Naive thymus-derived CD8-positive, alpha-beta T cell (primary cell): ENCODE measurements at regions not wholly inside any gene's neighbourhood (a gene's known extent, or its start where the extent isn't known, plus 50 kb on each side); places are given as distances from the start of the nearest gene placed in this dataset.
A peak's percentile ranks its signal among the peaks of the same experiment; 100 is the strongest.

ENCODE experiments used
- ATAC-seq, 2 donors: fragments of 150-1000 bp; cut with Tn5 transposase in 1 of 2; sonication (Bioruptor Pico), chemical (Tn5 transposase) in 1 of 2; 1 replicate in 1 of 2; 2 replicates in 1 of 2; pipeline ENCODE4 v1.10.0; 2021; ENCODE audit warnings: mild to moderate bottlenecking in 2 of 2, moderate library complexity in 2 of 2
- POLR2A ChIA-PET: fragments of 350-600 bp; sonication (Branson Sonifier 250); formaldehyde crosslinking; loops from one replicate; lab custom pipeline; 2021; ENCODE audit warnings: antibody characterized with exemption; lab: Charles Lee
- DNase-seq, 10 donors: peaks; one replicate each; pipeline versions ENCODE4 v3.0.0 to v3.0.0-alpha.2; 2020 to 2022
- H3K27ac Mint-ChIP-seq, 10 donors: one replicate each; pipeline ENCODE4 v1.8.0; 2020 to 2022; ENCODE audit warnings: mild to moderate bottlenecking in 10 of 10, mixed read lengths in 10 of 10, moderate library complexity in 4 of 10, inconsistent platforms in 1 of 10
- H3K27me3 Mint-ChIP-seq, 5 donors: one replicate each; pipeline ENCODE4 v1.8.0; 2021 to 2022; ENCODE audit warnings: mixed read lengths in 5 of 5
- H3K36me3 Mint-ChIP-seq, 3 donors: one replicate each; pipeline ENCODE4 v1.8.0; 2020 to 2022; ENCODE audit warnings: mixed read lengths in 3 of 3, mild to moderate bottlenecking in 2 of 3, inconsistent platforms in 1 of 3
- H3K4me1 Mint-ChIP-seq, 4 donors: one replicate each; pipeline ENCODE4 v1.8.0; 2021 to 2022; ENCODE audit warnings: mixed read lengths in 4 of 4
- H3K4me3 Mint-ChIP-seq, 10 donors: one replicate each; pipeline ENCODE4 v1.8.0; 2020 to 2022; ENCODE audit warnings: mild to moderate bottlenecking in 10 of 10, mixed read lengths in 10 of 10, moderate library complexity in 6 of 10, inconsistent platforms in 1 of 10
- H3K9me3 Mint-ChIP-seq, 9 donors: one replicate each; pipeline ENCODE4 v1.8.0; 2020 to 2022; ENCODE audit warnings: mixed read lengths in 9 of 9, mild to moderate bottlenecking in 3 of 9, inconsistent platforms in 1 of 9, moderate library complexity in 1 of 9

- Mint-ChIP-seq H3K4me1 (peaks cover 0 to 2% (median 0%) of the 10 kb centered on the region in 4 donors), H3K27ac (no peak overlapping the region)
- POLR2A ChIA-PET: no interaction called here
Measured at GRCh38 chr15:62447742-62448141, 282.7 kb upstream of the C2CD4B start.

GRCh38 chr15:62449638-62450037 is 284.6 kb upstream of the C2CD4B start:
- ATAC-seq: no peak
- no peak for DNase-seq
- Mint-ChIP-seq H3K27ac (peak overlapping the region in 1 of 10 donors; percentile 36), H3K4me1 (peaks cover 0 to 2% (median 0%) of the 10 kb centered on the region in 4 donors), H3K36me3 (no peaks in the 10 kb centered on the region), H3K27me3 (peaks cover 0 to 10% (median 1%) of the 10 kb centered on the region in 5 donors), H3K9me3 (no peaks in the 10 kb centered on the region), H3K4me3 (no peak overlapping the region)
- POLR2A ChIA-PET: no interaction called here

More at GRCh38 chr15:62447742-62448141, 282.7 kb upstream of the C2CD4B start:
- peaks cover 0 to 1% (median 0%) of the 10 kb centered on the region in 9 donors for H3K9me3 Mint-ChIP-seq
- DNase-seq (no peak), ATAC-seq (no peak)
- no peaks in the 10 kb centered on the region for H3K36me3 Mint-ChIP-seq
- peaks cover 0 to 10% (median 1%) of the 10 kb centered on the region in 5 donors for H3K27me3 Mint-ChIP-seq
- H3K4me3 Mint-ChIP-seq: no peak overlapping the region

GRCh38 chr15:62450061-62450460 is 285.0 kb upstream of the C2CD4B start:
- POLR2A ChIA-PET: no interaction called here
- H3K4me3 Mint-ChIP-seq: no peak overlapping the region

GRCh38 chr15:62452026-62452425 is 286.9 kb upstream of the C2CD4B start:
- ATAC-seq: no peak
- DNase-seq: no peak
- POLR2A ChIA-PET: no interaction called here
- Mint-ChIP-seq H3K27ac (no peak overlapping the region), H3K4me1 (peaks cover 0 to 4% (median 0%) of the 10 kb centered on the region in 4 donors), H3K9me3 (no peaks in the 10 kb centered on the region), H3K36me3 (no peaks in the 10 kb centered on the region), H3K27me3 (peaks cover 0 to 10% (median 1%) of the 10 kb centered on the region in 5 donors), H3K4me3 (no peak overlapping the region)

More at GRCh38 chr15:62450061-62450460, 285.0 kb upstream of the C2CD4B start:
- H3K27ac Mint-ChIP-seq: peak overlapping the region in 1 of 10 donors; percentile 36
- DNase-seq: no peak
- ATAC-seq: no peak
- peaks cover 0 to 10% (median 1%) of the 10 kb centered on the region in 5 donors for H3K27me3 Mint-ChIP-seq
- H3K36me3 Mint-ChIP-seq: no peaks in the 10 kb centered on the region
- H3K9me3 Mint-ChIP-seq: no peaks in the 10 kb centered on the region
- peaks cover 0 to 2% (median 0%) of the 10 kb centered on the region in 4 donors for H3K4me1 Mint-ChIP-seq

GRCh38 chr15:62452667-62453066 is 287.6 kb upstream of the C2CD4B start:
- POLR2A ChIA-PET: no interaction called here
- H3K27ac Mint-ChIP-seq: no peak overlapping the region

GRCh38 chr15:62453375-62453774 is 288.3 kb upstream of the C2CD4B start:
- Mint-ChIP-seq H3K4me1 (peaks cover 0 to 3% (median 0%) of the 10 kb centered on the region in 4 donors), H3K36me3 (no peaks in the 10 kb centered on the region), H3K27me3 (peaks cover 0 to 10% (median 1%) of the 10 kb centered on the region in 5 donors), H3K4me3 (no peak overlapping the region), H3K9me3 (no peaks in the 10 kb centered on the region), H3K27ac (no peak overlapping the region)
- ATAC-seq (no peak), DNase-seq (no peak)
- POLR2A ChIA-PET: no interaction called here

More at GRCh38 chr15:62452667-62453066, 287.6 kb upstream of the C2CD4B start:
- H3K4me3 Mint-ChIP-seq: no peak overlapping the region
- H3K9me3 Mint-ChIP-seq: no peaks in the 10 kb centered on the region
- peaks cover 0 to 4% (median 0%) of the 10 kb centered on the region in 4 donors for H3K4me1 Mint-ChIP-seq
- peaks cover 0 to 10% (median 1%) of the 10 kb centered on the region in 5 donors for H3K27me3 Mint-ChIP-seq
- H3K36me3 Mint-ChIP-seq: no peaks in the 10 kb centered on the region
- DNase-seq (no peak), ATAC-seq (no peak)

GRCh38 chr15:62453981-62454380 is 288.9 kb upstream of the C2CD4B start:
- DNase-seq (no peak), ATAC-seq (no peak)
- peaks cover 0 to 10% (median 1%) of the 10 kb centered on the region in 5 donors for H3K27me3 Mint-ChIP-seq
- no peaks in the 10 kb centered on the region for H3K36me3 Mint-ChIP-seq
- peaks cover 0 to 2% (median 0%) of the 10 kb centered on the region in 4 donors for H3K4me1 Mint-ChIP-seq
- H3K9me3 Mint-ChIP-seq: no peaks in the 10 kb centered on the region
- no peak overlapping the region for H3K27ac Mint-ChIP-seq
- POLR2A ChIA-PET: no interaction called here
- no peak overlapping the region for H3K4me3 Mint-ChIP-seq

- Mint-ChIP-seq H3K36me3 (no peaks in the 10 kb centered on the region), H3K27me3 (peaks cover 0 to 10% (median 0%) of the 10 kb centered on the region in 5 donors), H3K9me3 (no peaks in the 10 kb centered on the region), H3K4me1 (peaks cover 0 to 2% (median 0%) of the 10 kb centered on the region in 4 donors), H3K4me3 (no peak overlapping the region), H3K27ac (no peak overlapping the region)
- DNase-seq: no peak
- no peak for ATAC-seq
- POLR2A ChIA-PET: no interaction called here
Measured at GRCh38 chr15:62454567-62455172, 289.6 kb upstream of the C2CD4B start.

- POLR2A ChIA-PET: no interaction called here
- no peak for DNase-seq
- Mint-ChIP-seq H3K27me3 (peaks cover 0 to 5% (median 0%) of the 10 kb centered on the region in 5 donors), H3K4me1 (peaks cover 0 to 2% (median 0%) of the 10 kb centered on the region in 4 donors), H3K27ac (no peak overlapping the region), H3K9me3 (no peaks in the 10 kb centered on the region), H3K36me3 (no peaks in the 10 kb centered on the region), H3K4me3 (no peak overlapping the region)
- ATAC-seq: no peak
Measured at GRCh38 chr15:62455441-62455921, 290.4 kb upstream of the C2CD4B start.

GRCh38 chr15:62456011-62456920 is 291.2 kb upstream of the C2CD4B start:
- POLR2A ChIA-PET: no interaction called here
- Mint-ChIP-seq H3K4me1 (peaks cover 0 to 2% (median 0%) of the 10 kb centered on the region in 4 donors), H3K9me3 (no peaks in the 10 kb centered on the region), H3K4me3 (no peak overlapping the region), H3K27ac (peak overlapping the region in 1 of 10 donors; percentile 11), H3K36me3 (no peaks in the 10 kb centered on the region), H3K27me3 (peaks cover 0 to 1% (median 0%) of the 10 kb centered on the region in 5 donors)
- no peak for DNase-seq
- no peak for ATAC-seq

- POLR2A ChIA-PET: no interaction called here
- Mint-ChIP-seq H3K9me3 (no peaks in the 10 kb centered on the region), H3K4me1 (peaks cover 0 to 2% (median 0%) of the 10 kb centered on the region in 4 donors), H3K27ac (no peak overlapping the region), H3K36me3 (no peaks in the 10 kb centered on the region), H3K4me3 (no peak overlapping the region), H3K27me3 (peaks cover 0 to 5% (median 0%) of the 10 kb centered on the region in 5 donors)
- no peak for DNase-seq
- ATAC-seq: no peak
Measured at GRCh38 chr15:62457100-62457499, 292.0 kb upstream of the C2CD4B start.

- H3K4me1 Mint-ChIP-seq: peaks cover 0 to 2% (median 0%) of the 10 kb centered on the region in 4 donors
- POLR2A ChIA-PET: no interaction called here
Measured at GRCh38 chr15:62459875-62460274, 294.8 kb upstream of the C2CD4B start.

GRCh38 chr15:62462268-62462667 is 297.2 kb upstream of the C2CD4B start:
- Mint-ChIP-seq H3K36me3 (no peaks in the 10 kb centered on the region), H3K27ac (no peak overlapping the region), H3K9me3 (no peaks in the 10 kb centered on the region), H3K27me3 (peaks cover 1 to 9% (median 7%) of the 10 kb centered on the region in 5 donors), H3K4me3 (no peak overlapping the region), H3K4me1 (no peaks in the 10 kb centered on the region)
- POLR2A ChIA-PET: no interaction called here
- ATAC-seq (no peak), DNase-seq (no peak)

More at GRCh38 chr15:62459875-62460274, 294.8 kb upstream of the C2CD4B start:
- DNase-seq (no peak), ATAC-seq (no peak)
- H3K9me3 Mint-ChIP-seq: no peaks in the 10 kb centered on the region
- H3K36me3 Mint-ChIP-seq: no peaks in the 10 kb centered on the region
- no peak overlapping the region for H3K4me3 Mint-ChIP-seq
- peaks cover 0 to 5% (median 1%) of the 10 kb centered on the region in 5 donors for H3K27me3 Mint-ChIP-seq
- H3K27ac Mint-ChIP-seq: no peak overlapping the region
